ENCODE measurements at regions not wholly inside any gene's neighbourhood (a gene's known extent, or its start where the extent isn't known, plus 50 kb on each side); places are given as distances from the start of the nearest gene placed in this dataset.

DNA sequence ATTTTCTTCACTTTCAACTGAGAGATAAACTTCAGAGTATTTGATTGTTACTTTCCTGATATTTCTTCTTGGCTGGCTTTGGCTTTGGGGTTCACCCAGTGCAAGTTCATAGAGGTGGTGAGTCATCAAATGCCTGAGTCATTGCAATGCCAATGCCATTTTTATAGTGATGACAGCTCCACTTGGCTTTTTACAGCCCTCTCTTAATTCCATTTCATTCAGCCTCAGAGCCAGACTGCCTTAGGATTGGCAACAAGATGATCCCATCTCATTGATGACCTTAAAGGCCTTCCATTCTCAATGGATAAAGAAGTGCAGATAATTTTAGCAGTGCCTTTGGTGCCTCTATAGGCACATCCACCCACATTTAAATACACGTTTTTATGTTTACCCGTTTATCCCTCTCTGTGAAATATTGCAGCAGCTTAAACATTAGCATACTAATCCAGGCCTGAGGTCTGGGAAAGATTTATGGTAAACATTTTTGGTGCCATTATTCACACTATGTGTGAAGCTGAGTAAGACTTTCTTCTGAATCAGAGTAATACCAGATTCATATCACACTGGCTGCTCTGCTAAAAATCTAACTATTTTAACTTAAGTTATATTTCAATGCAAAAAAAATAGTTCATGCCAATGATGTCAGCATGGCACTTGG, 88.9 kb upstream of the TYRP1 start:
- peak; percentile 47 for DNase-seq (ENCODE audit: low spot score)
- ChIA-PET POLR2A (ENCODE audit: low non-redundant PET) (no interaction called here), CTCF (no interaction called here)
- no peak for TF ChIP-seq EZH2 (IDR thresholded peaks at IDR 0.05; ENCODE audit: borderline replicate concordance, low read depth, low read length, poor library complexity, severe bottlenecking)
- TF ChIP-seq, protein P1, sequence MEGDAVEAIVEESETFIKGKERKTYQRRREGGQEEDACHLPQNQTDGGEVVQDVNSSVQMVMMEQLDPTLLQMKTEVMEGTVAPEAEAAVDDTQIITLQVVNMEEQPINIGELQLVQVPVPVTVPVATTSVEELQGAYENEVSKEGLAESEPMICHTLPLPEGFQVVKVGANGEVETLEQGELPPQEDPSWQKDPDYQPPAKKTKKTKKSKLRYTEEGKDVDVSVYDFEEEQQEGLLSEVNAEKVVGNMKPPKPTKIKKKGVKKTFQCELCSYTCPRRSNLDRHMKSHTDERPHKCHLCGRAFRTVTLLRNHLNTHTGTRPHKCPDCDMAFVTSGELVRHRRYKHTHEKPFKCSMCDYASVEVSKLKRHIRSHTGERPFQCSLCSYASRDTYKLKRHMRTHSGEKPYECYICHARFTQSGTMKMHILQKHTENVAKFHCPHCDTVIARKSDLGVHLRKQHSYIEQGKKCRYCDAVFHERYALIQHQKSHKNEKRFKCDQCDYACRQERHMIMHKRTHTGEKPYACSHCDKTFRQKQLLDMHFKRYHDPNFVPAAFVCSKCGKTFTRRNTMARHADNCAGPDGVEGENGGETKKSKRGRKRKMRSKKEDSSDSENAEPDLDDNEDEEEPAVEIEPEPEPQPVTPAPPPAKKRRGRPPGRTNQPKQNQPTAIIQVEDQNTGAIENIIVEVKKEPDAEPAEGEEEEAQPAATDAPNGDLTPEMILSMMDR (conservative IDR thresholded peaks at IDR 0.05; ENCODE audit: low read depth, low read length) = no peak
- BruUV-seq (replicated peaks) = no TSS peak
- intact Hi-C loops (cut with micrococcal nuclease; ENCODE audit: unreplicated experiment) = no loop called here
- Histone ChIP-seq H3K27me3 (replicated peaks; ENCODE audit: insufficient read depth, low read depth, low read length, poor library complexity) (no peaks in the 10 kb centered on the region), H3K9me3 (ENCODE audit: low read depth, low read length, poor library complexity, severe bottlenecking) (no peaks in the 10 kb centered on the region), H3K4me1 (ENCODE audit: insufficient read depth, low read length, poor library complexity, severe bottlenecking) (no peaks in the 10 kb centered on the region), H3K36me3 (ENCODE audit: insufficient read depth, low read length, poor library complexity, severe bottlenecking) (no peaks in the 10 kb centered on the region), H3K4me3 (ENCODE audit: low read depth, low read length, poor library complexity, severe bottlenecking) (no peak overlapping the region), H3K27ac (ENCODE audit: low read depth, low read length, poor library complexity, severe bottlenecking) (no peak overlapping the region)

DNA sequence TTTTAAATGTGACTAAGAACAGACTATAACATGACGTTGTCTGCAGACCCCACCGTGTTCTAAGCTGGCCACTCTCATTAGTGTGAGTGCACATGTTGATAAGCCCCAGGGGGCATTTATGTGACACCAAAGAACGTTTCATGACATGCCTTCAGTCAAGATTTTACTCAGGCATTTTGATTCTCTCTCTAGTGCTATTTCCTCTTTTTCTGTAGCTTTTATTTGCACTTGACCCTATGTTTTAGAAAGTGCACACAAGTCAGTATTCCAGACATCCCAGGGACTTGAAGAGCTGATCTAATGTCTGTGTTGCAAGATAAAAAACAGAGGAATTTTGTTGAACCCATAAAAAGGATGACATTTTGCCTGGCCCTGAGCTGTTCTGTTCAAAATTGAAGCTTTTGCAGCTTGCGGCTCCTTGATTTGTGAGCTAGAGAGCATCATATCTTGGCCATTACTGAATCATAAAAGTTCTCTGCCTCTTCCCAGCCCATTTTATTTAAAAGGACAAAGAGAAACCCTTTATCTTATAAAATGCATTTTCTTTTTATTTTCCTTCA, 80.9 kb upstream of the TYRP1 start:
- POLR2A ChIA-PET (ENCODE audit: low non-redundant PET) = no interaction called here
- CTCF ChIA-PET = no interaction called here
- no peaks in the 10 kb centered on the region for H3K9me3 ChIP-seq (ENCODE audit: low read depth, low read length, poor library complexity, severe bottlenecking)
- H3K36me3 ChIP-seq (ENCODE audit: insufficient read depth, low read length, poor library complexity, severe bottlenecking) = no peaks in the 10 kb centered on the region
- no TSS peak for BruUV-seq (replicated peaks)
- H3K27ac ChIP-seq (ENCODE audit: low read depth, low read length, poor library complexity, severe bottlenecking) = no peak overlapping the region
- no peak for DNase-seq (ENCODE audit: low spot score)
- H3K27me3 ChIP-seq (replicated peaks; ENCODE audit: insufficient read depth, low read depth, low read length, poor library complexity) = peaks cover 6% of the 10 kb centered on the region
- H3K4me1 ChIP-seq (ENCODE audit: insufficient read depth, low read length, poor library complexity, severe bottlenecking) = no peaks in the 10 kb centered on the region
- TF ChIP-seq EZH2 (IDR thresholded peaks at IDR 0.05; ENCODE audit: borderline replicate concordance, low read depth, low read length, poor library complexity, severe bottlenecking) = no peak
- TF ChIP-seq, protein P1 (conservative IDR thresholded peaks at IDR 0.05; ENCODE audit: low read depth, low read length) = no peak
- H3K4me3 ChIP-seq (ENCODE audit: low read depth, low read length, poor library complexity, severe bottlenecking) = no peak overlapping the region
- intact Hi-C loops (cut with micrococcal nuclease; ENCODE audit: unreplicated experiment) = no loop called here

DNA sequence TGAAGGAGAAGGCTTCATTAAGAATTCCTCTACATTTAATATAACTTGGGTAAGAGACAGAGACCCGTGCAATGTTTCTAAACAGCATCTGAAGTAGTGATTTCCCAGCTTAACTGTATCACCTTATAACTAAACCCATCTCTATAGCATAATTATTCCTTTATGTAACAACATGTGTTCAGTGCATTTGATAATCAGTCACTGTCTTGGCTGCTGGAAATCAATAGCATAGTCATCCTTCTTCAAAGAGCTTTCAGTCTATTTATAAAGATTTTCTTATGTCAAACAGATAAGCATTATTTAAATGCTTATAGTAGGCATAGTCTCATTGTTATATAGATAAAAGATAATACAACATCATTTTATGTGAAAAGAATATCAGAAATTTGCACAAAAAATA, 80.1 kb upstream of the TYRP1 start:
- H3K4me3 ChIP-seq (ENCODE audit: low read depth, low read length, poor library complexity, severe bottlenecking) = no peak overlapping the region
- intact Hi-C loops (cut with micrococcal nuclease; ENCODE audit: unreplicated experiment) = no loop called here
- peaks cover 6% of the 10 kb centered on the region for H3K27me3 ChIP-seq (replicated peaks; ENCODE audit: insufficient read depth, low read depth, low read length, poor library complexity)
- TF ChIP-seq, protein P1 (conservative IDR thresholded peaks at IDR 0.05; ENCODE audit: low read depth, low read length) = no peak
- TF ChIP-seq EZH2 (IDR thresholded peaks at IDR 0.05; ENCODE audit: borderline replicate concordance, low read depth, low read length, poor library complexity, severe bottlenecking) = no peak
- no peak overlapping the region for H3K27ac ChIP-seq (ENCODE audit: low read depth, low read length, poor library complexity, severe bottlenecking)
- no peaks in the 10 kb centered on the region for H3K9me3 ChIP-seq (ENCODE audit: low read depth, low read length, poor library complexity, severe bottlenecking)
- POLR2A ChIA-PET (ENCODE audit: low non-redundant PET) = no interaction called here
- CTCF ChIA-PET = no interaction called here
- no TSS peak for BruUV-seq (replicated peaks)
- no peak for DNase-seq (ENCODE audit: low spot score)
- no peaks in the 10 kb centered on the region for H3K4me1 ChIP-seq (ENCODE audit: insufficient read depth, low read length, poor library complexity, severe bottlenecking)
- H3K36me3 ChIP-seq (ENCODE audit: insufficient read depth, low read length, poor library complexity, severe bottlenecking) = no peaks in the 10 kb centered on the region
